OCI-LY1 (cell line): ENCODE measurements at regions not wholly inside any gene's neighbourhood (a gene's known extent, or its start where the extent isn't known, plus 50 kb on each side); places are given as distances from the start of the nearest gene placed in this dataset.

ENCODE experiments used
- EZH2 ChIP-seq: fragments of 200-600 bp; sonication (generic), shearing (Covaris generic); IDR thresholded peaks from 2 replicates; pipeline ENCODE4 v1.8.0; 2017; ENCODE audit warnings: borderline replicate concordance, mixed run types, mild to moderate bottlenecking, antibody characterized with exemption, low read length, moderate library complexity, mixed read lengths
- TF ChIP-seq, protein P1 (sequence below): fragments of 200-600 bp; sonication (generic), shearing (Covaris generic); IDR thresholded peaks from 2 replicates; pipeline ENCODE4 v1.5.1; 2017; ENCODE audit warnings: mild to moderate bottlenecking, antibody characterized with exemption, low read length, moderate library complexity, mixed read lengths

DNA sequence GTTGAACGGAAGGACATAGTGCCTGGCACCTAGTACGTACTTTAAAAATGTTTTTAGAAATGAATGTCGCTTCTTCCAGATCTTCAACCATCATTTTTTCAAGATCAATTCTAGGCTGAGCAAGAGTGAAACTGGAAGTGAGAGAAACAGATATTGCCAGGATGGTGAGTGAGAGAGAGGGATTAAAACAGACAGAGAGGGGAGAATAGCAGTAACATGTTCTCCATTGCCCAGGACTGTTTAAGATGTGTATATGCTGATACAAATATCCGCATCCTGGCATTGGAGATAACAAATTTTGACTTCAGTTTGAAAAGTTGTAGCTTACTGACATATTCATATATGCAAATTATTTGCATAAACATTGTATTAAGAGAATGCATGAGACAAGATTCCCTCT, 1156.1 kb downstream of the TBL1XR1 start:
- TF ChIP-seq, protein P1, sequence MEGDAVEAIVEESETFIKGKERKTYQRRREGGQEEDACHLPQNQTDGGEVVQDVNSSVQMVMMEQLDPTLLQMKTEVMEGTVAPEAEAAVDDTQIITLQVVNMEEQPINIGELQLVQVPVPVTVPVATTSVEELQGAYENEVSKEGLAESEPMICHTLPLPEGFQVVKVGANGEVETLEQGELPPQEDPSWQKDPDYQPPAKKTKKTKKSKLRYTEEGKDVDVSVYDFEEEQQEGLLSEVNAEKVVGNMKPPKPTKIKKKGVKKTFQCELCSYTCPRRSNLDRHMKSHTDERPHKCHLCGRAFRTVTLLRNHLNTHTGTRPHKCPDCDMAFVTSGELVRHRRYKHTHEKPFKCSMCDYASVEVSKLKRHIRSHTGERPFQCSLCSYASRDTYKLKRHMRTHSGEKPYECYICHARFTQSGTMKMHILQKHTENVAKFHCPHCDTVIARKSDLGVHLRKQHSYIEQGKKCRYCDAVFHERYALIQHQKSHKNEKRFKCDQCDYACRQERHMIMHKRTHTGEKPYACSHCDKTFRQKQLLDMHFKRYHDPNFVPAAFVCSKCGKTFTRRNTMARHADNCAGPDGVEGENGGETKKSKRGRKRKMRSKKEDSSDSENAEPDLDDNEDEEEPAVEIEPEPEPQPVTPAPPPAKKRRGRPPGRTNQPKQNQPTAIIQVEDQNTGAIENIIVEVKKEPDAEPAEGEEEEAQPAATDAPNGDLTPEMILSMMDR = no peak
- no peak for TF ChIP-seq EZH2
